HCT116 (cell line): ENCODE measurements at regions not wholly inside any gene's neighbourhood (a gene's known extent, or its start where the extent isn't known, plus 50 kb on each side); places are given as distances from the start of the nearest gene placed in this dataset.

Experiments used
- ATAC-seq: fragments of 200-7000 bp; cut with Tn5 transposase; 2 replicates; pipeline ENCODE4 v1.9.1; 2020; ENCODE audit warnings: mild to moderate bottlenecking, moderate library complexity
- BruUV-seq: library from RNA; stranded (reverse); fragments of 400-500 nt; replicated peaks from 2 replicates; lab custom pipeline; 2021; lab: Mats Ljungman, UMichigan
- CTCF ChIA-PET: fragments of 300-600 bp; sonication (Branson Sonifier 250); formaldehyde crosslinking; loops from one replicate; lab custom pipeline; 2021; ENCODE audit warnings: antibody characterized with exemption; lab: Charles Lee
- POLR2A ChIA-PET: fragments of 300-600, 350-600 bp; sonication (Branson Sonifier 250); formaldehyde crosslinking; loops from one replicate; lab custom pipeline; 2021; ENCODE audit warnings: antibody characterized with exemption; lab: Charles Lee
- RAD21 ChIA-PET, 2 experiments: fragments of 300-600 bp; sonication (Branson Sonifier 250); formaldehyde crosslinking; loops; one replicate each; lab custom pipeline; 2023; ENCODE audit warnings: low total read pairs in 2 of 2; ENCODE audit not compliant: uncharacterized antibody in 2 of 2, unreplicated experiment in 2 of 2, low non-redundant PET in 1 of 2; lab: Charles Lee
- DNase-seq: peaks from one replicate; pipeline ENCODE4 v3.0.0-alpha.2; 2010; ENCODE audit warnings: low read depth, low spot score
- H2AFZ ChIP-seq: fragments of 200-600 bp; shearing (Covaris generic), sonication (generic); 2 replicates; pipeline ENCODE4 v1.6.1; 2017; ENCODE audit warnings: low read depth, mixed run types, mixed read lengths, antibody characterized with exemption, low read length; ENCODE audit not compliant: poor library complexity, severe bottlenecking
- H3K27ac ChIP-seq: 2 replicates; pipeline ENCODE4 v1.5.1; 2012; ENCODE audit warnings: low read depth, low read length
- H3K27me3 ChIP-seq: fragments of 200-600 bp; sonication (generic); 2 replicates; pipeline ENCODE4 v1.6.1; 2016; ENCODE audit warnings: mixed run types, low read length, mixed read lengths; ENCODE audit not compliant: insufficient read depth
- H3K36me3 ChIP-seq, 2 experiments: fragments of 200-500 bp in 1 of 2; fragments of 200-600 bp in 1 of 2; sonication (Bioruptor generic) in 1 of 2; sonication (generic) in 1 of 2; 2 replicates each; pipeline versions ENCODE4 v1.5.1 to v1.6.1; 2014 to 2016; ENCODE audit warnings: low read length in 2 of 2, inconsistent platforms in 1 of 2, mixed read lengths in 1 of 2, mixed run types in 1 of 2; ENCODE audit not compliant: insufficient read depth in 2 of 2, control insufficient read depth in 1 of 2
- H3K4me1 ChIP-seq, 2 experiments: fragments of 200-600 bp in 1 of 2; sonication (generic) in 1 of 2; 2 replicates each; pipeline versions ENCODE4 v1.5.1 to v1.6.1; 2012 to 2017; ENCODE audit warnings: low read length in 2 of 2, inconsistent platforms in 1 of 2, mild to moderate bottlenecking in 1 of 2, mixed read lengths in 1 of 2, mixed run types in 1 of 2, moderate library complexity in 1 of 2; ENCODE audit not compliant: insufficient read depth in 2 of 2, control insufficient read depth in 1 of 2
- H3K4me2 ChIP-seq: fragments of 200-600 bp; sonication (generic); 2 replicates; pipeline ENCODE4 v1.6.1; 2017; ENCODE audit warnings: mixed run types, low read length, mixed read lengths
- H3K4me3 ChIP-seq, 2 experiments: fragments of 200-600 bp in 1 of 2; sonication (generic) in 1 of 2; replicated peaks in 1 of 2; 2 replicates each; pipeline ENCODE4 v1.5.1; 2011 to 2016; ENCODE audit warnings: low read length in 2 of 2, control low read depth in 1 of 2, low read depth in 1 of 2, mild to moderate bottlenecking in 1 of 2, mixed read lengths in 1 of 2, mixed run types in 1 of 2
- H3K79me2 ChIP-seq: fragments of 200-600 bp; sonication (generic); 2 replicates; pipeline ENCODE4 v1.6.1; 2017; ENCODE audit warnings: mild to moderate bottlenecking, mixed run types, low read length, moderate library complexity, mixed read lengths; ENCODE audit not compliant: insufficient read depth
- H3K9ac ChIP-seq: fragments of 200-600 bp; sonication (generic); 2 replicates; pipeline ENCODE4 v1.6.1; 2016; ENCODE audit warnings: low read length, mixed read lengths
- H3K9me2 ChIP-seq: fragments of 200-600 bp; sonication (generic), shearing (Covaris generic); 2 replicates; pipeline ENCODE4 v1.6.1; 2017; ENCODE audit warnings: mixed run types, mild to moderate bottlenecking, moderate library complexity; ENCODE audit not compliant: insufficient read depth
- H3K9me3 ChIP-seq, 2 experiments: fragments of 200-500 bp in 1 of 2; fragments of 200-600 bp in 1 of 2; sonication (Bioruptor generic) in 1 of 2; sonication (generic) in 1 of 2; 2 replicates each; pipeline ENCODE4 v1.6.1; 2014 to 2017; ENCODE audit warnings: low read length in 2 of 2, mixed read lengths in 2 of 2, inconsistent platforms in 1 of 2, low read depth in 1 of 2, mild to moderate bottlenecking in 1 of 2, mixed run types in 1 of 2, moderate library complexity in 1 of 2; ENCODE audit not compliant: control insufficient read depth in 1 of 2, insufficient read depth in 1 of 2
- H4K20me1 ChIP-seq: fragments of 200-600 bp; sonication (generic), shearing (Covaris generic); 2 replicates; pipeline ENCODE4 v1.6.1; 2017; ENCODE audit warnings: mixed run types, mild to moderate bottlenecking, moderate library complexity; ENCODE audit not compliant: insufficient read depth
- ATF3 ChIP-seq: IDR thresholded peaks from 2 replicates; pipeline ENCODE4 v1.6.1; 2012
- EZH2phosphoT487 ChIP-seq: fragments of 200-600 bp; IDR thresholded peaks from 2 replicates; pipeline ENCODE4 v1.6.1; 2018; ENCODE audit warnings: antibody characterized with exemption, borderline replicate concordance
- RAD21 ChIP-seq: IDR thresholded peaks from 2 replicates; pipeline ENCODE4 v1.6.1; 2012; ENCODE audit warnings: low read depth, mild to moderate bottlenecking
- REST ChIP-seq: IDR thresholded peaks from 2 replicates; pipeline ENCODE4 v1.6.1; 2012; ENCODE audit warnings: low read depth
- SIN3A ChIP-seq: IDR thresholded peaks from 2 replicates; pipeline ENCODE4 v1.6.1; 2012; ENCODE audit warnings: low read depth
- intact Hi-C: fragments of 100-400 bp; cut with micrococcal nuclease; formaldehyde crosslinking; loops from 2 replicates; pipeline ENCODE4 v1.10.0; 2022
- TF ChIP-seq, protein P1 (sequence below), 3 experiments: fragments of 200-600 bp in 1 of 3; sonication (generic) in 1 of 3; IDR thresholded peaks in 2 of 3; conservative IDR thresholded peaks in 1 of 3; 2 replicates each; pipeline ENCODE4 v1.5.1; 2012 to 2017; ENCODE audit warnings: low read depth in 2 of 3, low read length in 2 of 3, antibody characterized with exemption in 1 of 3, borderline replicate concordance in 1 of 3, control low read depth in 1 of 3, mild to moderate bottlenecking in 1 of 3, mixed read lengths in 1 of 3, mixed run types in 1 of 3, moderate library complexity in 1 of 3; ENCODE audit not compliant: insufficient read depth in 1 of 3

DNA sequence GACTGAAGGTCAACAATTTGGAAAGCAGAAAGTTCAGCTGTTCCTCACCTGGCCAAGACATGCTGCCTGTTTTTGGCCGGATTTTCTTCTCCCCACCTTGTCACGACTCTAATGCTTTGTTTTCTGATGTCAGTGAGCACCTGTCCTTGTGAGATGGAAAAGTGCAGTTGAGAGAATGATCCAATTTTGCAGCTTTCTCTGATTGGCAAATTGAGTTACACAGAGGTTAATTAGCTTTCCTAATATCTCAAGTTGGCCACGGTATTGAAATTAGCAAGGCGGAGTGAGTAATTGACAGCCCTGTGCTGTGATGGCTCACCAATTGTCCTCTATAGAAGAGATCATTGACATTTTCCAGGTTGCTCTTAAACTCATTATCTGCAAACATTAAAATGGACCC lies 126.8 kb upstream of the VCX3A start:
- H2AFZ ChIP-seq = no peak overlapping the region
- H3K27ac ChIP-seq = no peak overlapping the region
- intact Hi-C loops = no loop called here
- TF ChIP-seq REST = no peak
- TF ChIP-seq RAD21 = no peak
- no peak for TF ChIP-seq EZH2phosphoT487
- ChIA-PET CTCF (no interaction called here), RAD21 (no interaction called here), POLR2A (no interaction called here)
- no peak overlapping the region for H3K4me2 ChIP-seq
- no peaks in the 10 kb centered on the region for H3K79me2 ChIP-seq
- no peak overlapping the region for H3K4me3 ChIP-seq
- H3K27me3 ChIP-seq = no peaks in the 10 kb centered on the region
- H3K4me1 ChIP-seq = no peaks in the 10 kb centered on the region
- no peaks in the 10 kb centered on the region for H3K9me3 ChIP-seq
- no TSS peak for BruUV-seq
- H3K9ac ChIP-seq = no peak overlapping the region
- H3K36me3 ChIP-seq = no peaks in the 10 kb centered on the region
- no peak for ATAC-seq
- no peaks in the 10 kb centered on the region for H4K20me1 ChIP-seq
- no peaks in the 10 kb centered on the region for H3K9me2 ChIP-seq
- no peak for DNase-seq

GRCh38 chrX:6660567-6661264 lies 125.8 kb upstream of the VCX3A start:
- ChIA-PET RAD21 (no interaction called here), CTCF (no interaction called here), POLR2A (no interaction called here)
- Histone ChIP-seq H3K27me3 (no peaks in the 10 kb centered on the region), H3K27ac (no peak overlapping the region), H3K79me2 (no peaks in the 10 kb centered on the region), H4K20me1 (no peaks in the 10 kb centered on the region), H3K9ac (no peak overlapping the region), H3K4me1 (no peaks in the 10 kb centered on the region), H3K4me3 (no peak overlapping the region), H3K36me3 (no peaks in the 10 kb centered on the region), H2AFZ (no peak overlapping the region), H3K4me2 (no peak overlapping the region), H3K9me3 (no peaks in the 10 kb centered on the region), H3K9me2 (no peaks in the 10 kb centered on the region)
- BruUV-seq = no TSS peak
- ATAC-seq (no peak), DNase-seq (no peak)
- intact Hi-C loops = no loop called here
- TF ChIP-seq, protein P1, sequence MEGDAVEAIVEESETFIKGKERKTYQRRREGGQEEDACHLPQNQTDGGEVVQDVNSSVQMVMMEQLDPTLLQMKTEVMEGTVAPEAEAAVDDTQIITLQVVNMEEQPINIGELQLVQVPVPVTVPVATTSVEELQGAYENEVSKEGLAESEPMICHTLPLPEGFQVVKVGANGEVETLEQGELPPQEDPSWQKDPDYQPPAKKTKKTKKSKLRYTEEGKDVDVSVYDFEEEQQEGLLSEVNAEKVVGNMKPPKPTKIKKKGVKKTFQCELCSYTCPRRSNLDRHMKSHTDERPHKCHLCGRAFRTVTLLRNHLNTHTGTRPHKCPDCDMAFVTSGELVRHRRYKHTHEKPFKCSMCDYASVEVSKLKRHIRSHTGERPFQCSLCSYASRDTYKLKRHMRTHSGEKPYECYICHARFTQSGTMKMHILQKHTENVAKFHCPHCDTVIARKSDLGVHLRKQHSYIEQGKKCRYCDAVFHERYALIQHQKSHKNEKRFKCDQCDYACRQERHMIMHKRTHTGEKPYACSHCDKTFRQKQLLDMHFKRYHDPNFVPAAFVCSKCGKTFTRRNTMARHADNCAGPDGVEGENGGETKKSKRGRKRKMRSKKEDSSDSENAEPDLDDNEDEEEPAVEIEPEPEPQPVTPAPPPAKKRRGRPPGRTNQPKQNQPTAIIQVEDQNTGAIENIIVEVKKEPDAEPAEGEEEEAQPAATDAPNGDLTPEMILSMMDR (IDR thresholded peaks at IDR 0.05 in 2 of 3, conservative IDR thresholded peaks at IDR 0.05 in 1 of 3; ENCODE audit: borderline replicate concordance in 1 of 3, insufficient read depth in 1 of 3, low read depth in 2 of 3, low read length in 2 of 3) = no peak
- TF ChIP-seq REST (no peak), EZH2phosphoT487 (no peak), RAD21 (no peak), ATF3 (no peak), SIN3A (no peak)
